Upper lobe of left lung (tissue), 6 donors: ENCODE measurements at regions not wholly inside any gene's neighbourhood (a gene's known extent, or its start where the extent isn't known, plus 50 kb on each side); places are given as distances from the start of the nearest gene placed in this dataset.

ENCODE experiments used
- ATAC-seq, 2 donors: fragments of 200-7000 bp; cut with Tn5 transposase; one replicate each; pipeline ENCODE4 v1.9.1; 2022; ENCODE audit warnings: mild to moderate bottlenecking in 2 of 2, moderate library complexity in 2 of 2; ENCODE audit not compliant: low FRiP score in 2 of 2
- DNase-seq, 2 donors: peaks; one replicate each; pipeline ENCODE4 v3.0.0-alpha.2; 2019 to 2020
- H3K27ac ChIP-seq, 4 donors: fragments of 200-600 bp; sonication (generic); one replicate each; pipeline ENCODE4 v1.5.1; 2016 to 2019
- H3K27me3 ChIP-seq, 4 donors: fragments of 200-600 bp; sonication (generic); one replicate each; pipeline ENCODE4 v1.5.1; 2017 to 2019
- H3K36me3 ChIP-seq, 4 donors: fragments of 200-600 bp; sonication (generic); one replicate each; pipeline ENCODE4 v1.5.1; 2016 to 2019
- H3K4me1 ChIP-seq, 4 donors: fragments of 200-600 bp; sonication (generic); one replicate each; pipeline ENCODE4 v1.5.1; 2018 to 2019
- H3K4me3 ChIP-seq, 4 donors: fragments of 200-600 bp; sonication (generic); one replicate each; pipeline ENCODE4 v1.5.1; 2017 to 2019; ENCODE audit warnings: mild to moderate bottlenecking in 2 of 4, moderate library complexity in 1 of 4
- H3K9me3 ChIP-seq, 4 donors: fragments of 200-600 bp; sonication (generic); one replicate each; pipeline ENCODE4 v1.5.1; 2018 to 2019
- EP300 ChIP-seq, 4 donors: sonication (generic); formaldehyde crosslinking; IDR thresholded peaks; one replicate each; pipeline ENCODE4 v1.5.1; 2017; ENCODE audit warnings: antibody characterized with exemption in 4 of 4, control low read depth in 2 of 4
- POLR2A ChIP-seq, 4 donors: fragments of 450-650 bp; IDR thresholded peaks; one replicate each; pipeline ENCODE4 v1.5.1; 2016 to 2017; ENCODE audit warnings: antibody characterized with exemption in 4 of 4, mild to moderate bottlenecking in 2 of 4
- POLR2AphosphoS5 ChIP-seq, 2 donors: sonication (generic); formaldehyde crosslinking; IDR thresholded peaks; one replicate each; pipeline ENCODE4 v1.5.1; 2017; ENCODE audit warnings: antibody characterized with exemption in 2 of 2
- WGBS, 2 donors: methylation state at CpG; one replicate each; pipeline ENCODE4 v1.1.5; 2017 to 2018; 5-methylcytosine and 5-hydroxymethylcytosine counted together
- TF ChIP-seq, protein P1 (sequence below), 6 experiments: fragments of 450-650 bp in 4 of 6; fragments of 200-600 bp in 2 of 6; sonication (generic) in 2 of 6; IDR thresholded peaks; one replicate each; pipeline ENCODE4 v1.5.1; 2016 to 2019; ENCODE audit warnings: antibody characterized with exemption in 6 of 6
- donor health status: DM: no; HTN: no; CAD: no; lungs with moderate emphysema.
- donor health status: DM: no; HTN: yes; CAD: no; lungs with severe emphysema.

DNA sequence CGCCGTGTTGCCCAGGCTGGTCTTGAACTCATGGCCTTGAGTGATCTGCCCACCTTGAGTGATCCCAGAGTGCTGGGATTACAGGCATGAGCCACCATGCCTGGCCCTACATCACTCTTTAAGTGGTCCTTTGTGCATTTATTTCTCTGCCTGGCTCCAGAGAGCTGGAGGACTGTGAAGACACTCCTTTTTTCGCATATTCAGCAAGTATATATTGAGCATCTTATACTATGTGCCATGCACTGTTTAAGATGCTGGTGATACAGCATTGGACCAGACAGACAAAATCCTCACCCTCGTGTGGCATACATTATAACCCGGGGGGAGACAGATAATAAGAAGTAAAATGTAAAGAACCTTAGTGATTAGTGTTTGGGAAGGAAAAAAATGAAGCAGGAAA lies 66.8 kb upstream of the NPAS1 start:
- Histone ChIP-seq H3K9me3 (no peaks in the 10 kb centered on the region), H3K4me1 (peaks cover 22 to 46% (median 38%) of the 10 kb centered on the region in 4 donors), H3K4me3 (no peak overlapping the region), H3K36me3 (no peaks in the 10 kb centered on the region), H3K27ac (peak overlapping the region in 1 of 4 donors; percentile 16), H3K27me3 (no peaks in the 10 kb centered on the region)
- ATAC-seq: no peak
- DNase-seq: no peak
- TF ChIP-seq POLR2A (IDR thresholded peaks at IDR 0.05): no peak
- TF ChIP-seq EP300 (IDR thresholded peaks at IDR 0.05): no peak
- TF ChIP-seq POLR2AphosphoS5 (IDR thresholded peaks at IDR 0.05): no peak
- TF ChIP-seq, protein P1, sequence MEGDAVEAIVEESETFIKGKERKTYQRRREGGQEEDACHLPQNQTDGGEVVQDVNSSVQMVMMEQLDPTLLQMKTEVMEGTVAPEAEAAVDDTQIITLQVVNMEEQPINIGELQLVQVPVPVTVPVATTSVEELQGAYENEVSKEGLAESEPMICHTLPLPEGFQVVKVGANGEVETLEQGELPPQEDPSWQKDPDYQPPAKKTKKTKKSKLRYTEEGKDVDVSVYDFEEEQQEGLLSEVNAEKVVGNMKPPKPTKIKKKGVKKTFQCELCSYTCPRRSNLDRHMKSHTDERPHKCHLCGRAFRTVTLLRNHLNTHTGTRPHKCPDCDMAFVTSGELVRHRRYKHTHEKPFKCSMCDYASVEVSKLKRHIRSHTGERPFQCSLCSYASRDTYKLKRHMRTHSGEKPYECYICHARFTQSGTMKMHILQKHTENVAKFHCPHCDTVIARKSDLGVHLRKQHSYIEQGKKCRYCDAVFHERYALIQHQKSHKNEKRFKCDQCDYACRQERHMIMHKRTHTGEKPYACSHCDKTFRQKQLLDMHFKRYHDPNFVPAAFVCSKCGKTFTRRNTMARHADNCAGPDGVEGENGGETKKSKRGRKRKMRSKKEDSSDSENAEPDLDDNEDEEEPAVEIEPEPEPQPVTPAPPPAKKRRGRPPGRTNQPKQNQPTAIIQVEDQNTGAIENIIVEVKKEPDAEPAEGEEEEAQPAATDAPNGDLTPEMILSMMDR (IDR thresholded peaks at IDR 0.05): no peak
- 91 to 95% methylated on average over 5 of the region's 5 CpGs for WGBS, 2 donors

DNA sequence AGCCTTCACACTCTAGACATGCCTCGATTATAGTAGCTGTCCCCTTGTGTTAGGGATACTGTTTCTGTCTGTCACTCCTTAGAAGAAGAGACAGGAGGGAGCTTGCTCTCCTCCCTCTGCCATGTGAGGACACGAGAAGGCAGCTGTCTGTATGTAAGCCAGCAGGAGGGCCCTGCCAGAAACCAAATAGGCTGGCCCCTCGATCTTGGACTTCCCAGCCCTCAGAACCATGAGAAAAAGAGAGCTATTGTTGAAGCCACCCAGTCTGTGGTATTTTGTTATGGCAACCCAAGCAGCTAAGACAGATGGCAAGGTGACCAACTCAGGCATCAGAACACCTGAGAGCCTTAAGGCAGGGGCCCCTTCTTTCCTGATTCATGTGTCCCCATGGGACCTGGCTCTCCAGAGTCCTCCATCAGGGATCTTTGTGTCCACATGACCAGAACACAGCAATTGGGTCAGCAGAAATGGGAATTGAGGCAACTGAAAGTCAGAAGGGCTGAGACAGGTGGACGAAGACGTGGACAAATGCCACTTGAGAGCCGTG lies 65.6 kb upstream of the NPAS1 start:
- H3K9me3 ChIP-seq: no peaks in the 10 kb centered on the region
- no peak for DNase-seq
- H3K27ac ChIP-seq: peak overlapping the region; percentile 21 to 77 (median 41)
- H3K27me3 ChIP-seq: no peaks in the 10 kb centered on the region
- 77 to 85% methylated on average over 6 of the region's 6 CpGs for WGBS, 2 donors
- no peaks in the 10 kb centered on the region for H3K36me3 ChIP-seq
- H3K4me1 ChIP-seq: peaks cover 25 to 46% (median 41%) of the 10 kb centered on the region in 4 donors
- ATAC-seq: no peak
- H3K4me3 ChIP-seq: no peak overlapping the region
- TF ChIP-seq, protein P1 (IDR thresholded peaks at IDR 0.05): no peak
- no peak for TF ChIP-seq POLR2AphosphoS5 (IDR thresholded peaks at IDR 0.05)
- no peak for TF ChIP-seq POLR2A (IDR thresholded peaks at IDR 0.05)
- TF ChIP-seq EP300 (IDR thresholded peaks at IDR 0.05): no peak

DNA sequence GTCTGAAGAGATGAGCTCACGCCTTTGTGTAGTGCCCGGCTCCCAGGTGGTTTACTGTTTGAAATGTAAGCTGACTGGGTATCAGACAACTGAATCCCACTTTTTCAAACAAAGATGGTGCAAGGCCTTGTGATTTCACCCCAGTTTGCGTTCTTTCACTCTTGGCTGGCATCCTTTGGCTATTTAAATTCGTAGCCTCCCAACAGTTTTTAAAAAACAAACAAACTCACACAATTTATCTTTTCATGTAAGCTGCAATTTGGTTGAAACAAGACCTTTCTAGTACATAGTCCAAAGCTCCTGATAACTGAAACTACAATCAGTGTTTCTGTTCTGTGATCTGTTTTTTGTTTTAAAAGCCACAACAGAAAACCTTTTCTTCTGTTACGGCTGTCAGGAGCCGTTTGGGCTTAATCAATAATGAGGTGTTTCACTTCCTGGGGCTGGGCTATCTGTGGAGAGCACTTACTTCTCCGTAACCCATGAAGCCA lies 65.1 kb upstream of the NPAS1 start:
- ATAC-seq: no peak
- peak overlapping the region; percentile 46 to 77 (median 60) for H3K27ac ChIP-seq
- H3K4me1 ChIP-seq: peaks cover 25 to 46% (median 41%) of the 10 kb centered on the region in 4 donors
- 62 to 68% methylated on average over 7 of the region's 7 CpGs for WGBS, 2 donors
- TF ChIP-seq POLR2AphosphoS5 (IDR thresholded peaks at IDR 0.05): no peak
- no peak for TF ChIP-seq POLR2A (IDR thresholded peaks at IDR 0.05)
- TF ChIP-seq EP300 (IDR thresholded peaks at IDR 0.05): no peak
- TF ChIP-seq, protein P1 (IDR thresholded peaks at IDR 0.05): no peak
- H3K36me3 ChIP-seq: no peaks in the 10 kb centered on the region
- no peak for DNase-seq
- H3K4me3 ChIP-seq: no peak overlapping the region
- H3K9me3 ChIP-seq: no peaks in the 10 kb centered on the region
- no peaks in the 10 kb centered on the region for H3K27me3 ChIP-seq

DNA sequence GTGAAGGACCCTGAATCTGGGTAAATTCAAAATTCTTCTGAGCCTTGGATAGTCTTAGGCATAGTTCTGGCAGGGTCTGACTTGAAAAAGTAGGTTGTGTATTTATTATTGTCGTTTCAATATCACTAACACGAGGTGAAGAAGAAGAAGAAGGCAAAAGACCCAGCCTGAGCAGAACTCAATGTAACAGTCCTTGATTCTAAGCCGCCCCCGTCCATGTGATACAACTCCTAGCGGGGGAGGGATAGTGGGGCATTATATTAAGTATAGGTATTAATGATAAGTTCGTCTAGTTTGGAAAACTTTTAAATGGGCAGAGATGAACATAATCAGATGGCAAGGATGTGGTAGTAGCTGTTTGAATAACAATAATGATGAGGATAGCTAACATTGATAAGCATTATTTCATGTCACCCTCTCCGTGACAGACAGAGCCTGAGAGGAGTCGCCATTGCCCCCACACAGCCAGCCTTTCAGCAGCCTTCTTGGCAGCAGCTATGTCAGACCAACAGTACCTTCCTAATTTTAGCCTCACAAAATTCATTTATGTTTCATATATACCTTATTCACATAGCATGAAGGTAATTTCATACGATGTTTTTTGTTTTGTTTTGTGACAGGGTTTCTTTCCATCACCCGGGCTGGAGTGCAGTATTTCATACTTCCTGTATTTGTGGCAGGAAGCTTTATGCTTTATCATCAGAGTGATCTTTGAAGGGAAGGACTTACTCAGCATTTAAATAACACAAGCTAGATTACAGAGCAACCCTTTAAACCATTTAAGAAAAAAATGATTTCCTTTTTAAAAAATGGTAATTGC lies 64.4 kb upstream of the NPAS1 start:
- no peak for DNase-seq
- peak in 1 of 2 donors; percentile 66 for ATAC-seq
- H3K4me3 ChIP-seq: peak overlapping the region in 3 of 4 donors; percentile 14 to 32 (median 29)
- TF ChIP-seq POLR2A (IDR thresholded peaks at IDR 0.05): peak in 1 of 4 donors; percentile 18
- TF ChIP-seq, protein P1 (IDR thresholded peaks at IDR 0.05): no peak
- H3K27ac ChIP-seq: peak overlapping the region; percentile 46 to 77 (median 60)
- H3K4me1 ChIP-seq: peaks cover 25 to 46% (median 39%) of the 10 kb centered on the region in 4 donors
- H3K27me3 ChIP-seq: no peaks in the 10 kb centered on the region
- no peaks in the 10 kb centered on the region for H3K36me3 ChIP-seq
- 47 to 52% methylated on average over 10 of the region's 10 CpGs for WGBS, 2 donors
- H3K9me3 ChIP-seq: no peaks in the 10 kb centered on the region
